ENCODE measurements at regions not wholly inside any gene's neighbourhood (a gene's known extent, or its start where the extent isn't known, plus 50 kb on each side); places are given as distances from the start of the nearest gene placed in this dataset.

GRCh38 chr10:31100115-31100601 is 68.5 kb upstream of the ZNF438 start:
- Histone ChIP-seq H3K27ac (ENCODE audit: low read depth, low read length) (no peak overlapping the region), H3K79me2 (ENCODE audit: insufficient read depth, low read length) (no peaks in the 10 kb centered on the region), H3K27me3 (ENCODE audit: low read length) (no peaks in the 10 kb centered on the region), H3K9me3 (ENCODE audit: insufficient read depth, low read length) (no peaks in the 10 kb centered on the region), H2AFZ (ENCODE audit: low read depth, low read length, severe bottlenecking) (no peak overlapping the region), H4K20me1 (ENCODE audit: low read depth, low read length) (no peaks in the 10 kb centered on the region), H3F3A (ENCODE audit: insufficient read depth) (no peaks in the 10 kb centered on the region), H3K4me2 (ENCODE audit: low read depth, low read length, poor library complexity, severe bottlenecking) (no peak overlapping the region), H3K9ac (ENCODE audit: low read length) (no peak overlapping the region), H3K36me3 (ENCODE audit: low read length) (no peaks in the 10 kb centered on the region), H3K9me2 (replicated peaks; ENCODE audit: insufficient read depth, low read length) (no peaks in the 10 kb centered on the region), H3K4me3 (ENCODE audit: insufficient read depth, low read length, poor library complexity, severe bottlenecking) (no peak overlapping the region)
- TF ChIP-seq, protein P1, sequence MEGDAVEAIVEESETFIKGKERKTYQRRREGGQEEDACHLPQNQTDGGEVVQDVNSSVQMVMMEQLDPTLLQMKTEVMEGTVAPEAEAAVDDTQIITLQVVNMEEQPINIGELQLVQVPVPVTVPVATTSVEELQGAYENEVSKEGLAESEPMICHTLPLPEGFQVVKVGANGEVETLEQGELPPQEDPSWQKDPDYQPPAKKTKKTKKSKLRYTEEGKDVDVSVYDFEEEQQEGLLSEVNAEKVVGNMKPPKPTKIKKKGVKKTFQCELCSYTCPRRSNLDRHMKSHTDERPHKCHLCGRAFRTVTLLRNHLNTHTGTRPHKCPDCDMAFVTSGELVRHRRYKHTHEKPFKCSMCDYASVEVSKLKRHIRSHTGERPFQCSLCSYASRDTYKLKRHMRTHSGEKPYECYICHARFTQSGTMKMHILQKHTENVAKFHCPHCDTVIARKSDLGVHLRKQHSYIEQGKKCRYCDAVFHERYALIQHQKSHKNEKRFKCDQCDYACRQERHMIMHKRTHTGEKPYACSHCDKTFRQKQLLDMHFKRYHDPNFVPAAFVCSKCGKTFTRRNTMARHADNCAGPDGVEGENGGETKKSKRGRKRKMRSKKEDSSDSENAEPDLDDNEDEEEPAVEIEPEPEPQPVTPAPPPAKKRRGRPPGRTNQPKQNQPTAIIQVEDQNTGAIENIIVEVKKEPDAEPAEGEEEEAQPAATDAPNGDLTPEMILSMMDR (IDR thresholded peaks at IDR 0.05; ENCODE audit: insufficient read depth, low read length, poor library complexity, severe bottlenecking), result no peak
- no peak for TF ChIP-seq EZH2phosphoT487 (conservative IDR thresholded peaks at IDR 0.05; ENCODE audit: low read length)

- Histone ChIP-seq H3K9me3 (ENCODE audit: insufficient read depth, low read length) (no peaks in the 10 kb centered on the region), H3F3A (ENCODE audit: insufficient read depth) (no peaks in the 10 kb centered on the region), H3K79me2 (ENCODE audit: insufficient read depth, low read length) (no peaks in the 10 kb centered on the region), H4K20me1 (ENCODE audit: low read depth, low read length) (no peaks in the 10 kb centered on the region), H3K27ac (ENCODE audit: low read depth, low read length) (no peak overlapping the region), H3K36me3 (ENCODE audit: low read length) (no peaks in the 10 kb centered on the region), H3K4me2 (ENCODE audit: low read depth, low read length, poor library complexity, severe bottlenecking) (no peak overlapping the region), H3K9me2 (replicated peaks; ENCODE audit: insufficient read depth, low read length) (no peaks in the 10 kb centered on the region), H2AFZ (ENCODE audit: low read depth, low read length, severe bottlenecking) (no peak overlapping the region), H3K27me3 (ENCODE audit: low read length) (no peaks in the 10 kb centered on the region), H3K4me3 (ENCODE audit: insufficient read depth, low read length, poor library complexity, severe bottlenecking) (no peak overlapping the region), H3K9ac (ENCODE audit: low read length) (no peak overlapping the region)
- no peak for TF ChIP-seq EZH2phosphoT487 (conservative IDR thresholded peaks at IDR 0.05; ENCODE audit: low read length)
These were observed 69.0 kb upstream of the ZNF438 start for GRCh38 chr10:31100662-31101061.

- no peak overlapping the region for H3K27ac ChIP-seq (ENCODE audit: low read depth, low read length)
- H2AFZ ChIP-seq (ENCODE audit: low read depth, low read length, severe bottlenecking), result no peak overlapping the region
- H3K4me2 ChIP-seq (ENCODE audit: low read depth, low read length, poor library complexity, severe bottlenecking), result no peak overlapping the region
These were observed 69.5 kb upstream of the ZNF438 start for GRCh38 chr10:31101123-31101522.

DNA sequence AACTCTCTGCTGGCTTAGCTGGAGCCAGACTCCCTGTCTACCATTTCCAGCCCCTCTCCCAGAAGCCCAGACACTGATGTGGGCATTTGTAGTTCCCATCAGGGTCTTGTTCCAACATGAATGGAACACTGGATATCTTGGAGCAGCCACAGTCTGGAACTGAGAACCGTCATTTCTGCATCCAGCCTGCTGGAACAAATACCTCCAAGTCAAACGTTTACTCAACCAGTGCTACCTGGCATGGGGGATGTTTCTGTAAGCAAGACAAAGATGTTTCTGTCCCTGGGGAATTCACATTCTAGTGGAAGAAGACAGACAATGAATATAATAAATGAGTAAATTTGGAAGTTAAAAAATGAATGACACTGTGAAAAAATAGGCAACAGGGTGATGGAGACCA is 70.8 kb upstream of the ZNF438 start:
- H4K20me1 ChIP-seq (ENCODE audit: low read depth, low read length), result no peaks in the 10 kb centered on the region
- H3K4me2 ChIP-seq (ENCODE audit: low read depth, low read length, poor library complexity, severe bottlenecking), result no peak overlapping the region
- no peaks in the 10 kb centered on the region for H3K27me3 ChIP-seq (ENCODE audit: low read length)
- no peaks in the 10 kb centered on the region for H3K36me3 ChIP-seq (ENCODE audit: low read length)
- no peaks in the 10 kb centered on the region for H3F3A ChIP-seq (ENCODE audit: insufficient read depth)
- no peak overlapping the region for H2AFZ ChIP-seq (ENCODE audit: low read depth, low read length, severe bottlenecking)
- H3K27ac ChIP-seq (ENCODE audit: low read depth, low read length), result no peak overlapping the region
- TF ChIP-seq, protein P1 (IDR thresholded peaks at IDR 0.05; ENCODE audit: insufficient read depth, low read length, poor library complexity, severe bottlenecking), result no peak
- no peak for TF ChIP-seq EZH2phosphoT487 (conservative IDR thresholded peaks at IDR 0.05; ENCODE audit: low read length)
- no peak overlapping the region for H3K9ac ChIP-seq (ENCODE audit: low read length)
- no peaks in the 10 kb centered on the region for H3K79me2 ChIP-seq (ENCODE audit: insufficient read depth, low read length)
- no peak overlapping the region for H3K4me3 ChIP-seq (ENCODE audit: insufficient read depth, low read length, poor library complexity, severe bottlenecking)
- H3K9me2 ChIP-seq (replicated peaks; ENCODE audit: insufficient read depth, low read length), result no peaks in the 10 kb centered on the region
- no peaks in the 10 kb centered on the region for H3K9me3 ChIP-seq (ENCODE audit: insufficient read depth, low read length)

More at GRCh38 chr10:31101123-31101522, 69.5 kb upstream of the ZNF438 start:
- no peaks in the 10 kb centered on the region for H3F3A ChIP-seq (ENCODE audit: insufficient read depth)
- TF ChIP-seq, protein P1 (IDR thresholded peaks at IDR 0.05; ENCODE audit: insufficient read depth, low read length, poor library complexity, severe bottlenecking), result no peak
- no peak for TF ChIP-seq EZH2phosphoT487 (conservative IDR thresholded peaks at IDR 0.05; ENCODE audit: low read length)
- H3K27me3 ChIP-seq (ENCODE audit: low read length), result no peaks in the 10 kb centered on the region
- no peak overlapping the region for H3K4me3 ChIP-seq (ENCODE audit: insufficient read depth, low read length, poor library complexity, severe bottlenecking)
- H4K20me1 ChIP-seq (ENCODE audit: low read depth, low read length), result no peaks in the 10 kb centered on the region
- H3K36me3 ChIP-seq (ENCODE audit: low read length), result no peaks in the 10 kb centered on the region
- no peaks in the 10 kb centered on the region for H3K9me3 ChIP-seq (ENCODE audit: insufficient read depth, low read length)
- no peaks in the 10 kb centered on the region for H3K79me2 ChIP-seq (ENCODE audit: insufficient read depth, low read length)
- no peak overlapping the region for H3K9ac ChIP-seq (ENCODE audit: low read length)
- no peaks in the 10 kb centered on the region for H3K9me2 ChIP-seq (replicated peaks; ENCODE audit: insufficient read depth, low read length)

All from SU-DHL-6 (cell line).